MM.1S (cell line): ENCODE measurements at regions not wholly inside any gene's neighbourhood (a gene's known extent, or its start where the extent isn't known, plus 50 kb on each side); places are given as distances from the start of the nearest gene placed in this dataset.
"Not testable (repeated sequence)": the region's sequence is repeated elsewhere in the genome, so short reads cannot be mapped to it uniquely, and the experiment has no call there.

Experiments used
- CTCF ChIP-seq: fragments of 300-600 bp; sonication (generic); IDR thresholded peaks from 2 replicates; pipeline ENCODE4 v1.5.1; 2016; ENCODE audit warnings: antibody characterized with exemption, low read length, mixed read lengths
- EZH2 ChIP-seq: fragments of 300-600 bp; sonication (generic); optimal IDR thresholded peaks from 2 replicates; pipeline ENCODE3; 2017; ENCODE audit warnings: low read depth, mild to moderate bottlenecking, antibody characterized with exemption, low read length, mixed read lengths

DNA sequence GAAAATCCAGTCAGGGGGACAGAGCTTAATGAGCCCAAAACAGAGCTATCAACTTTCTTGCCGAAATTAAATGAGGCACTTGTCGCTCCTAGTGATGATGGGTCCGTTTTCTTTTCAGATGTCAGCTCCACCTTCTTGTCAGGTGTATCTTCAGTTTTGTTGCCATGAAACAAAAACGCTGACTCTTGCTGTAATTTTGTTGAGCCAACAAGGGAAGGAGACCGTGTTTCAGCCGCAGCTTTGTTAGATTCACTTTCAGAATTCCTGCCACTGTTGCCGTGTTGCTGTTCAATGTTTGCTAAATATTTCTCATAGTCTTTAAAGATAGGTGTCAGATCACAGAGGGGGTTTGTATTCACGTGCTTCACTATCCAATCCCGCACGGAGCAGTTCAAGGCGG lies 316.6 kb upstream of the CDH18 start:
- not testable (repeated sequence) for TF ChIP-seq CTCF, EZH2
